H9 (cell line): ENCODE measurements at regions not wholly inside any gene's neighbourhood (a gene's known extent, or its start where the extent isn't known, plus 50 kb on each side); places are given as distances from the start of the nearest gene placed in this dataset.

ENCODE experiments used
- DNase-seq: peaks from one replicate; pipeline ENCODE4 v3.0.0-alpha.2; 2017
- H2AFZ ChIP-seq: one replicate; pipeline ENCODE4 v1.6.1; 2013; ENCODE audit warnings: mild to moderate bottlenecking, low read length, control low read depth, moderate library complexity
- H2AK5ac ChIP-seq: 2 replicates; pipeline ENCODE4 v1.6.1; 2013; ENCODE audit warnings: low read length, control low read depth, mixed read lengths; ENCODE audit not compliant: insufficient read length
- H2BK120ac ChIP-seq: one replicate; pipeline ENCODE4 v1.6.1; 2013; ENCODE audit warnings: low read depth, mild to moderate bottlenecking, low read length, control low read depth, inconsistent platforms; ENCODE audit not compliant: poor library complexity, severe bottlenecking
- H2BK12ac ChIP-seq: 2 replicates; pipeline ENCODE4 v1.6.1; 2013; ENCODE audit warnings: low read length, control low read depth, mixed read lengths, low read depth; ENCODE audit not compliant: insufficient read length
- H2BK15ac ChIP-seq: 2 replicates; pipeline ENCODE4 v1.6.1; 2013; ENCODE audit warnings: low read depth, low read length, control low read depth
- H2BK20ac ChIP-seq: one replicate; pipeline ENCODE4 v1.6.1; 2013; ENCODE audit warnings: low read depth, mild to moderate bottlenecking, low read length, control low read depth, inconsistent platforms; ENCODE audit not compliant: poor library complexity, severe bottlenecking
- H2BK5ac ChIP-seq: 2 replicates; pipeline ENCODE4 v1.6.1; 2013; ENCODE audit warnings: low read length, control low read depth, mixed read lengths; ENCODE audit not compliant: insufficient read length
- H3K14ac ChIP-seq: 2 replicates; pipeline ENCODE4 v1.6.1; 2013; ENCODE audit warnings: low read length, control low read depth; ENCODE audit not compliant: insufficient read depth
- H3K18ac ChIP-seq: 2 replicates; pipeline ENCODE4 v1.6.1; 2013; ENCODE audit warnings: low read depth, mild to moderate bottlenecking, mixed read lengths, low read length, control low read depth; ENCODE audit not compliant: insufficient read length
- H3K23ac ChIP-seq: 2 replicates; pipeline ENCODE4 v1.6.1; 2013; ENCODE audit warnings: low read length, control low read depth, mixed read lengths, low read depth; ENCODE audit not compliant: insufficient read length
- H3K23me2 ChIP-seq: 2 replicates; pipeline ENCODE4 v1.6.1; 2013; ENCODE audit warnings: low read depth, mild to moderate bottlenecking, mixed read lengths, low read length, control low read depth; ENCODE audit not compliant: insufficient read length, poor library complexity, severe bottlenecking
- H3K27ac ChIP-seq: 2 replicates; pipeline ENCODE4 v1.5.1; 2013; ENCODE audit warnings: low read length, control low read depth, mixed read lengths, low read depth; ENCODE audit not compliant: insufficient read length
- H3K27me3 ChIP-seq: 2 replicates; pipeline ENCODE4 v1.6.1; 2013; ENCODE audit warnings: low read length, control low read depth, inconsistent platforms; ENCODE audit not compliant: insufficient read depth
- H3K4ac ChIP-seq: 2 replicates; pipeline ENCODE4 v1.6.1; 2013; ENCODE audit warnings: low read depth, mild to moderate bottlenecking, control low read depth, inconsistent platforms, low read length, moderate library complexity
- H3K4me1 ChIP-seq: 2 replicates; pipeline ENCODE4 v1.6.1; 2013; ENCODE audit warnings: low read length, control low read depth, inconsistent platforms; ENCODE audit not compliant: insufficient read depth
- H3K4me2 ChIP-seq: 2 replicates; pipeline ENCODE4 v1.6.1; 2013; ENCODE audit warnings: low read length, control low read depth, mixed read lengths; ENCODE audit not compliant: insufficient read length, insufficient read depth
- H3K56ac ChIP-seq: 2 replicates; pipeline ENCODE4 v1.6.1; 2013; ENCODE audit warnings: low read depth, mild to moderate bottlenecking, mixed read lengths, low read length, control low read depth; ENCODE audit not compliant: insufficient read length
- H3K79me1 ChIP-seq: 2 replicates; pipeline ENCODE4 v1.6.1; 2013; ENCODE audit warnings: low read depth, mild to moderate bottlenecking, moderate library complexity, low read length, control low read depth, inconsistent platforms; ENCODE audit not compliant: insufficient read depth, poor library complexity, severe bottlenecking
- H3K79me2 ChIP-seq: 2 replicates; pipeline ENCODE4 v1.6.1; 2013; ENCODE audit warnings: low read length, control low read depth, inconsistent platforms; ENCODE audit not compliant: insufficient read depth
- H3K9ac ChIP-seq: 2 replicates; pipeline ENCODE4 v1.6.1; 2013; ENCODE audit warnings: low read length, control low read depth, mixed read lengths; ENCODE audit not compliant: insufficient read length; ENCODE audit errors: extremely low read depth
- H3K9me3 ChIP-seq: one replicate; pipeline ENCODE4 v1.6.1; 2013; ENCODE audit warnings: low read depth, low read length, inconsistent platforms; ENCODE audit not compliant: control insufficient read depth
- H3T11ph ChIP-seq: one replicate; pipeline ENCODE4 v1.6.1; 2013; ENCODE audit warnings: mild to moderate bottlenecking, low read length, control low read depth, inconsistent platforms
- H4K20me1 ChIP-seq: one replicate; pipeline ENCODE4 v1.6.1; 2013; ENCODE audit not compliant: control insufficient read depth, insufficient read length, insufficient read depth
- H4K5ac ChIP-seq: 2 replicates; pipeline ENCODE4 v1.6.1; 2013; ENCODE audit warnings: low read depth, mild to moderate bottlenecking, mixed read lengths, low read length, control low read depth; ENCODE audit not compliant: insufficient read length
- H4K8ac ChIP-seq: replicated peaks from 2 replicates; pipeline ENCODE4 v1.6.1; 2013; ENCODE audit warnings: low read length, control low read depth, mixed read lengths, low read depth; ENCODE audit not compliant: insufficient read length
- H4K91ac ChIP-seq: 2 replicates; pipeline ENCODE4 v1.6.1; 2013; ENCODE audit warnings: low read depth, mild to moderate bottlenecking, moderate library complexity, mixed read lengths, low read length, control low read depth; ENCODE audit not compliant: insufficient read length
- H3K27ac Mint-ChIP-seq, 3 experiments: 2 replicates in 2 of 3; 3 replicates in 1 of 3; pipeline ENCODE4 v1.8.0; 2020 to 2021; ENCODE audit warnings: mixed read lengths in 3 of 3, mild to moderate bottlenecking in 1 of 3, moderate library complexity in 1 of 3
- H3K27me3 Mint-ChIP-seq: 2 replicates; pipeline ENCODE4 v1.8.0; 2021; ENCODE audit warnings: low read depth, mild to moderate bottlenecking, moderate library complexity, mixed read lengths
- H3K36me3 Mint-ChIP-seq, 3 experiments: 2 replicates in 2 of 3; 3 replicates in 1 of 3; pipeline ENCODE4 v1.8.0; 2020 to 2021; ENCODE audit warnings: low read depth in 3 of 3, mixed read lengths in 3 of 3; ENCODE audit not compliant: insufficient read depth in 1 of 3
- H3K4me1 Mint-ChIP-seq, 2 experiments: 2 replicates each; pipeline ENCODE4 v1.8.0; 2020; ENCODE audit warnings: mixed read lengths in 2 of 2
- H3K4me3 Mint-ChIP-seq, 2 experiments: 2 replicates in 1 of 2; 3 replicates in 1 of 2; pipeline ENCODE4 v1.8.0; 2020 to 2021; ENCODE audit warnings: mild to moderate bottlenecking in 2 of 2, mixed read lengths in 2 of 2, moderate library complexity in 1 of 2
- H3K9me3 Mint-ChIP-seq, 2 experiments: 2 replicates in 1 of 2; 3 replicates in 1 of 2; pipeline ENCODE4 v1.8.0; 2020; ENCODE audit warnings: mild to moderate bottlenecking in 2 of 2, mixed read lengths in 2 of 2, moderate library complexity in 1 of 2
- CTCF ChIP-seq: fragments of 200-600 bp; sonication (generic); conservative IDR thresholded peaks from 3 replicates; pipeline ENCODE4 v1.8.0; 2021; ENCODE audit warnings: antibody characterized with exemption, mild to moderate bottlenecking
- WGBS: extraction: QIAGEN DNeasy Blood & Tissue Kit; methylation state at CpG from one replicate; pipeline ENCODE4 v1.1.7; 2013; ENCODE audit warnings: missing lambda C conversion rate, low lambda C conversion rate, mixed read lengths; ENCODE audit not compliant: insufficient read length; ENCODE audit errors: extremely low coverage; 5-methylcytosine and 5-hydroxymethylcytosine counted together

- Histone ChIP-seq H3T11ph (no peak overlapping the region), H4K91ac (no peak overlapping the region), H3K27ac (no peak overlapping the region), H3K9ac (no peak overlapping the region), H3K18ac (no peak overlapping the region), H3K4me1 (no peaks in the 10 kb centered on the region), H4K5ac (no peak overlapping the region), H3K27me3 (no peaks in the 10 kb centered on the region), H2BK20ac (no peak overlapping the region), H3K56ac (no peak overlapping the region), H2AFZ (no peak overlapping the region), H2BK12ac (no peak overlapping the region), H2BK120ac (no peak overlapping the region), H4K20me1 (no peaks in the 10 kb centered on the region), H2BK5ac (no peak overlapping the region), H3K9me3 (no peaks in the 10 kb centered on the region), H2AK5ac (no peak overlapping the region), H3K23me2 (no peaks in the 10 kb centered on the region), H3K79me2 (no peaks in the 10 kb centered on the region), H3K79me1 (no peaks in the 10 kb centered on the region), H3K4me2 (no peak overlapping the region), H3K23ac (no peak overlapping the region), H3K4ac (no peak overlapping the region), H3K14ac (no peak overlapping the region), H2BK15ac (no peak overlapping the region), H4K8ac (no peak overlapping the region)
- no CpG with 5 or more reads among the region's 5 CpGs for WGBS
- H3K9me3 Mint-ChIP-seq, result no peaks in the 10 kb centered on the region
- H3K36me3 Mint-ChIP-seq, result no peaks in the 10 kb centered on the region
- H3K27me3 Mint-ChIP-seq, result no peaks in the 10 kb centered on the region
- no peak for TF ChIP-seq CTCF
- H3K27ac Mint-ChIP-seq, result no peak overlapping the region
- no peak for DNase-seq
- H3K4me3 Mint-ChIP-seq, result no peak overlapping the region
- H3K4me1 Mint-ChIP-seq, result no peaks in the 10 kb centered on the region
Observed at GRCh38 chr12:60714141-60714900, 1118.5 kb downstream of the SLC16A7 start.
